ENCODE measurements at regions not wholly inside any gene's neighbourhood (a gene's known extent, or its start where the extent isn't known, plus 50 kb on each side); places are given as distances from the start of the nearest gene placed in this dataset.

DNA sequence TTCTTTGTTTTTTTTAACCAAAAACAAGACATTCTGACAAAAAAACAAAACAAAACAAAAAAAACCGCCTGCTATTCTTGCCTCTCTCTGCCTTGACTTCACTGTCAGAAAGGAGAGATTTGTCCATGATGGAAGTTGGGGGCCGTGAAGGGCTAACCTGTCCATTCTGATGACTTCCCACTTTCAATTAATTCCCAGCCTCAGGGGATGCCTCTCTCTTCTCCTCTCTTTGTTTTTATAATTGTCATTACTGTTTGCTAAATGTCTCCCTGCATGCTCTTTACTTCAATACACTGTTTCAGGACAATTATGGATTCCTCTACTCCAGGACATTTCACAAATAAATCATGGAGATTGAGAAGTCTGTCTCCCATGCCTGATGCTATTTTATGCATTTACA lies 130.5 kb upstream of the CNR1 start:
- H4K20me1 ChIP-seq (ENCODE audit: low read depth): no peaks in the 10 kb centered on the region
- H3F3A ChIP-seq (ENCODE audit: low read depth): no peaks in the 10 kb centered on the region
- Mint-ChIP-seq H3K27ac (no peak overlapping the region), H3K4me1 (peaks cover 16% of the 10 kb centered on the region), H3K27me3 (ENCODE audit: insufficient read depth, low read depth) (peaks cover 2% of the 10 kb centered on the region), H3K9me3 (no peaks in the 10 kb centered on the region), H3K4me3 (no peak overlapping the region), H3K36me3 (no peaks in the 10 kb centered on the region)
- H3K27ac ChIP-seq: no peak overlapping the region
- TF ChIP-seq, protein P1, sequence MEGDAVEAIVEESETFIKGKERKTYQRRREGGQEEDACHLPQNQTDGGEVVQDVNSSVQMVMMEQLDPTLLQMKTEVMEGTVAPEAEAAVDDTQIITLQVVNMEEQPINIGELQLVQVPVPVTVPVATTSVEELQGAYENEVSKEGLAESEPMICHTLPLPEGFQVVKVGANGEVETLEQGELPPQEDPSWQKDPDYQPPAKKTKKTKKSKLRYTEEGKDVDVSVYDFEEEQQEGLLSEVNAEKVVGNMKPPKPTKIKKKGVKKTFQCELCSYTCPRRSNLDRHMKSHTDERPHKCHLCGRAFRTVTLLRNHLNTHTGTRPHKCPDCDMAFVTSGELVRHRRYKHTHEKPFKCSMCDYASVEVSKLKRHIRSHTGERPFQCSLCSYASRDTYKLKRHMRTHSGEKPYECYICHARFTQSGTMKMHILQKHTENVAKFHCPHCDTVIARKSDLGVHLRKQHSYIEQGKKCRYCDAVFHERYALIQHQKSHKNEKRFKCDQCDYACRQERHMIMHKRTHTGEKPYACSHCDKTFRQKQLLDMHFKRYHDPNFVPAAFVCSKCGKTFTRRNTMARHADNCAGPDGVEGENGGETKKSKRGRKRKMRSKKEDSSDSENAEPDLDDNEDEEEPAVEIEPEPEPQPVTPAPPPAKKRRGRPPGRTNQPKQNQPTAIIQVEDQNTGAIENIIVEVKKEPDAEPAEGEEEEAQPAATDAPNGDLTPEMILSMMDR (IDR thresholded peaks at IDR 0.05): no peak
- TF ChIP-seq EZH2 (IDR thresholded peaks at IDR 0.05) (no peak), EZH2phosphoT487 (IDR thresholded peaks at IDR 0.05) (no peak)
- DNase-seq (ENCODE audit: low spot score): no peak
- no peak overlapping the region for H3K4me2 ChIP-seq
- H3K9ac ChIP-seq: no peak overlapping the region
- no peak overlapping the region for H3K4me3 ChIP-seq
- no peak overlapping the region for H2AFZ ChIP-seq (replicated peaks)
- H3K36me3 ChIP-seq: no peaks in the 10 kb centered on the region
- H3K79me2 ChIP-seq (ENCODE audit: low read depth): no peaks in the 10 kb centered on the region
- H3K4me1 ChIP-seq: peaks cover 21% of the 10 kb centered on the region
- no peaks in the 10 kb centered on the region for H3K9me3 ChIP-seq (ENCODE audit: low read depth)
- H3K27me3 ChIP-seq: no peaks in the 10 kb centered on the region

DNA sequence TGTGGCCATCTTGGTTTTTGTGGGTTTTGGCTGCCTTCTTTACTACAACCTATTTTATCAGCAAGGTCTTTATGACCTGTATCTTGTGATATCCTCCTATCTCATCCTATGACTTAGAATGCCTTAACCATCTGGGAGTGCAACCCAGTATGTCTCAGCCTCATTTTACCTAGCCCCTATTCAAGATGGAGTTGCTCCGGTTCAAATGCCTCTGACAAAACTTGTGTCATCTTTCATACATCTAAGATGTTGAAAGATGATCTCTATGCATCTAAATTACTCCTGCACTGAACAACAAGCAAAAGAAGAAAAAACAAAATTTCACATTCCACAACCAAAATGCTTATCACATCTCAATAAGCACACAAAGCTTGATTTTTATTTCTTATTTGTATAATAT lies 129.5 kb upstream of the CNR1 start:
- DNase-seq (ENCODE audit: low spot score): no peak
- Histone ChIP-seq H3K36me3 (no peaks in the 10 kb centered on the region), H4K20me1 (ENCODE audit: low read depth) (no peaks in the 10 kb centered on the region), H3K4me3 (no peak overlapping the region), H3K27ac (no peak overlapping the region), H3K9ac (no peak overlapping the region), H3K4me1 (peaks cover 21% of the 10 kb centered on the region), H3K9me3 (ENCODE audit: low read depth) (no peaks in the 10 kb centered on the region), H2AFZ (replicated peaks) (no peak overlapping the region), H3F3A (ENCODE audit: low read depth) (no peaks in the 10 kb centered on the region), H3K79me2 (ENCODE audit: low read depth) (no peaks in the 10 kb centered on the region), H3K4me2 (no peak overlapping the region), H3K27me3 (no peaks in the 10 kb centered on the region)
- H3K4me1 Mint-ChIP-seq: peaks cover 16% of the 10 kb centered on the region
- H3K9me3 Mint-ChIP-seq: peaks cover under 1% of the 10 kb centered on the region
- TF ChIP-seq EZH2phosphoT487 (IDR thresholded peaks at IDR 0.05) (no peak), EZH2 (IDR thresholded peaks at IDR 0.05) (no peak)
- TF ChIP-seq, protein P1 (IDR thresholded peaks at IDR 0.05): no peak
- peaks cover 2% of the 10 kb centered on the region for H3K27me3 Mint-ChIP-seq (ENCODE audit: insufficient read depth, low read depth)
- H3K4me3 Mint-ChIP-seq: no peak overlapping the region
- H3K27ac Mint-ChIP-seq: no peak overlapping the region
- no peaks in the 10 kb centered on the region for H3K36me3 Mint-ChIP-seq

DNA sequence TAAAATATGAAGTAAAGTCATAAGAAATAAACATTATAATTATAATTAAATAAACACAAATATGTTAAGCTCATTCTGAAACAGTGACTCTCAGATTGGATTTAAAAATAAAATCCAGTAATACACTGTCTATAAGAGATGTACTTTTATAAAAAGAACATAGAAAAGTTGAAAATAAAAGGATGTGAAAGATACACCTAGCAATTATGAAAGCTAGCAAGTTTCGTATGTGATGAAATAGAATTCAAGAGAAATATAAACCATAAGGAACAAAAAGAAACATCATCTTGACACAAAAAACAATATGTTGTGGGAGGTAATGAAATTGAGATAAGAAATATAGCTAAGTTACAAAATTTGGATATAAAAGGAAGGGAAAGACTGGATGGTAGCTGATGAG lies 128.6 kb upstream of the CNR1 start:
- H3K4me3 Mint-ChIP-seq: no peak overlapping the region
- Histone ChIP-seq H3K27ac (no peak overlapping the region), H3K9me3 (ENCODE audit: low read depth) (no peaks in the 10 kb centered on the region), H3K9ac (no peak overlapping the region), H3K27me3 (no peaks in the 10 kb centered on the region), H4K20me1 (ENCODE audit: low read depth) (no peaks in the 10 kb centered on the region), H3K4me2 (no peak overlapping the region), H3K79me2 (ENCODE audit: low read depth) (no peaks in the 10 kb centered on the region), H3K4me1 (peaks cover 21% of the 10 kb centered on the region), H3K4me3 (no peak overlapping the region), H2AFZ (replicated peaks) (no peak overlapping the region), H3K36me3 (no peaks in the 10 kb centered on the region), H3F3A (ENCODE audit: low read depth) (no peaks in the 10 kb centered on the region)
- H3K36me3 Mint-ChIP-seq: no peaks in the 10 kb centered on the region
- H3K27me3 Mint-ChIP-seq (ENCODE audit: insufficient read depth, low read depth): peaks cover 2% of the 10 kb centered on the region
- TF ChIP-seq, protein P1 (IDR thresholded peaks at IDR 0.05): no peak
- TF ChIP-seq EZH2 (IDR thresholded peaks at IDR 0.05) (no peak), EZH2phosphoT487 (IDR thresholded peaks at IDR 0.05) (no peak)
- H3K27ac Mint-ChIP-seq: no peak overlapping the region
- H3K4me1 Mint-ChIP-seq: peaks cover 16% of the 10 kb centered on the region
- no peak for DNase-seq (ENCODE audit: low spot score)
- H3K9me3 Mint-ChIP-seq: peaks cover 3% of the 10 kb centered on the region

All from neural progenitor cell (in vitro differentiated cells).